HepG2 (cell line): ENCODE measurements at regions not wholly inside any gene's neighbourhood (a gene's known extent, or its start where the extent isn't known, plus 50 kb on each side); places are given as distances from the start of the nearest gene placed in this dataset.

ENCODE experiments used
- ATAC-seq: fragments of 200-7000 bp; cut with Tn5 transposase; 3 replicates; pipeline ENCODE4 v1.9.1; 2020; ENCODE audit warnings: mild to moderate bottlenecking, moderate library complexity
- BruUV-seq: library from RNA; stranded (reverse); fragments of 400-500 nt; replicated peaks from 2 replicates; lab custom pipeline; 2021; lab: Mats Ljungman, UMichigan
- CTCF ChIA-PET: fragments of 300-600 bp; formaldehyde crosslinking; extraction: SDS; loops from one replicate; lab custom pipeline; 2021; ENCODE audit warnings: low total read pairs, inconsistent platforms, low intra/inter-chr PET ratio; lab: Yijun Ruan, JAX
- POLR2A ChIA-PET: fragments of 350-600 bp; sonication (Branson Sonifier 250); formaldehyde crosslinking; loops from one replicate; lab custom pipeline; 2020; ENCODE audit warnings: antibody characterized with exemption, inconsistent platforms; lab: Yijun Ruan, JAX
- DNase-seq: peaks from one replicate; pipeline ENCODE4 v3.0.0-alpha.2; 2015; ENCODE audit warnings: low spot score
- FAIRE-seq: peaks from 3 replicates; lab custom pipeline; 2011; peaks lifted over from hg19 to GRCh38; lab: Jason Lieb, UNC
- H2AFZ ChIP-seq: one replicate; pipeline ENCODE4 v1.6.1; 2011; ENCODE audit warnings: low read length, inconsistent platforms
- H3K27ac ChIP-seq: fragments of 300-600 bp; 3 replicates; pipeline ENCODE4 v1.8.0; 2011; ENCODE audit warnings: mixed run types, mild to moderate bottlenecking, mixed read lengths, low read length, inconsistent platforms; ENCODE audit not compliant: insufficient read depth; ENCODE audit errors: extremely low read length
- H3K27me3 ChIP-seq, 2 experiments: fragments of 200-600 bp in 1 of 2; 2 replicates in 1 of 2; 3 replicates in 1 of 2; pipeline versions ENCODE4 v1.6.0 to v1.8.0; 2011; ENCODE audit warnings: low read length in 2 of 2, mild to moderate bottlenecking in 2 of 2, moderate library complexity in 2 of 2, inconsistent platforms in 1 of 2; ENCODE audit not compliant: insufficient read depth in 2 of 2, control insufficient read depth in 1 of 2
- H3K36me3 ChIP-seq, 2 experiments: fragments of 200-600 bp in 1 of 2; replicated peaks in 1 of 2; 2 replicates in 1 of 2; 3 replicates in 1 of 2; pipeline versions ENCODE4 v1.5.1 to v1.8.0; 2011; ENCODE audit warnings: low read length in 2 of 2, inconsistent platforms in 1 of 2; ENCODE audit not compliant: insufficient read depth in 2 of 2, control insufficient read depth in 1 of 2
- H3K4me1 ChIP-seq: 2 replicates; pipeline ENCODE4 v1.5.1; 2012; ENCODE audit warnings: low read length, inconsistent platforms; ENCODE audit not compliant: insufficient read depth
- H3K4me2 ChIP-seq: 2 replicates; pipeline ENCODE4 v1.6.0; 2011; ENCODE audit warnings: low read depth, low read length, inconsistent platforms
- H3K4me3 ChIP-seq, 3 experiments: fragments of 200-600 bp in 1 of 3; sonication (generic), shearing (Covaris generic) in 1 of 3; replicated peaks in 1 of 3; 2 replicates each; pipeline ENCODE4 v1.5.1; 2011 to 2016; ENCODE audit warnings: low read length in 3 of 3, inconsistent platforms in 2 of 3, low read depth in 2 of 3, mild to moderate bottlenecking in 2 of 3, control low read depth in 1 of 3, mixed read lengths in 1 of 3; ENCODE audit not compliant: insufficient read depth in 1 of 3
- H3K79me2 ChIP-seq: one replicate; pipeline ENCODE4 v1.6.1; 2011; ENCODE audit warnings: low read length, inconsistent platforms; ENCODE audit not compliant: insufficient read depth
- H3K9ac ChIP-seq: 2 replicates; pipeline ENCODE4 v1.6.0; 2011; ENCODE audit warnings: mild to moderate bottlenecking, low read depth, low read length, inconsistent platforms; ENCODE audit not compliant: insufficient read depth
- H3K9me3 ChIP-seq: 2 replicates; pipeline ENCODE4 v1.5.1; 2012; ENCODE audit warnings: mild to moderate bottlenecking, low read length
- H4K20me1 ChIP-seq: 2 replicates; pipeline ENCODE4 v1.6.0; 2011; ENCODE audit warnings: inconsistent platforms, mild to moderate bottlenecking, low read length, moderate library complexity; ENCODE audit not compliant: insufficient read depth
- BRD4 ChIP-seq: sonication (generic); formaldehyde crosslinking; IDR thresholded peaks from 2 replicates; pipeline ENCODE4 v1.4.0; 2020; ENCODE audit warnings: missing genetic modification reagents
- CAMTA2 ChIP-seq: sonication (generic); formaldehyde crosslinking; IDR thresholded peaks from 2 replicates; pipeline ENCODE4 v1.4.0; 2020; ENCODE audit warnings: mild to moderate bottlenecking, missing genetic modification reagents, borderline replicate concordance
- CTCF ChIP-seq: sonication (generic); formaldehyde crosslinking; IDR thresholded peaks from 2 replicates; pipeline ENCODE4 v1.5.0; 2020; ENCODE audit warnings: mild to moderate bottlenecking, missing genetic modification reagents, moderate library complexity
- GZF1 ChIP-seq: sonication (generic); formaldehyde crosslinking; IDR thresholded peaks from 2 replicates; pipeline ENCODE4 v1.5.1; 2020; ENCODE audit warnings: mild to moderate bottlenecking, missing genetic modification reagents
- HNRNPK ChIP-seq: fragments of 200-400 bp; formaldehyde crosslinking; IDR thresholded peaks from 2 replicates; pipeline ENCODE4 v1.6.1; 2018; ENCODE audit warnings: low read length, low read depth, moderate library complexity, mild to moderate bottlenecking; ENCODE audit not compliant: poor library complexity, severe bottlenecking
- MAFF ChIP-seq: IDR thresholded peaks from 2 replicates; pipeline ENCODE4 v1.6.1; 2011; ENCODE audit warnings: low read depth, low read length, improper control_type of control experiment
- PCBP2 ChIP-seq: fragments of 200-400 bp; formaldehyde crosslinking; optimal IDR thresholded peaks from 2 replicates; pipeline ENCODE3; 2018; ENCODE audit warnings: low read length, low read depth; ENCODE audit not compliant: poor library complexity, severe bottlenecking
- TBX2 ChIP-seq: sonication (generic); formaldehyde crosslinking; IDR thresholded peaks from 2 replicates; pipeline ENCODE4 v1.5.0; 2020; ENCODE audit warnings: missing genetic modification reagents, mild to moderate bottlenecking, borderline replicate concordance
- TCF7 ChIP-seq: sonication (generic); IDR thresholded peaks from 2 replicates; pipeline ENCODE4 v1.6.1; 2016; ENCODE audit warnings: antibody characterized with exemption, low read depth
- ZNF121 ChIP-seq: sonication (generic); formaldehyde crosslinking; IDR thresholded peaks from 2 replicates; pipeline ENCODE4 v1.5.0; 2020; ENCODE audit warnings: mild to moderate bottlenecking, missing genetic modification reagents
- ZNF788 ChIP-seq: sonication (generic); formaldehyde crosslinking; IDR thresholded peaks from 2 replicates; pipeline ENCODE4 v1.5.0; 2020; ENCODE audit warnings: mild to moderate bottlenecking, missing genetic modification reagents, borderline replicate concordance
- ZSCAN25 ChIP-seq: sonication (generic); formaldehyde crosslinking; IDR thresholded peaks from 2 replicates; pipeline ENCODE4 v1.8.0; 2022; ENCODE audit warnings: mild to moderate bottlenecking, missing genetic modification reagents
- ZSCAN31 ChIP-seq: sonication (generic); formaldehyde crosslinking; IDR thresholded peaks from 2 replicates; pipeline ENCODE4 v1.5.0; 2020; ENCODE audit warnings: low read depth, mild to moderate bottlenecking, missing genetic modification reagents
- WGBS: methylation state at CpG from one replicate; pipeline ENCODE4 v1.1.6; 2017; ENCODE audit warnings: low lambda C conversion rate; 5-methylcytosine and 5-hydroxymethylcytosine counted together
- in situ Hi-C: cut with HindIII; loops from 2 replicates; pipeline ENCODE4 v1.10.0; 2017; ENCODE audit warnings: low pct_unique_long_range_greater_than_20kb; ENCODE audit not compliant: extremely low pct_ligation_motif_present
- intact Hi-C: fragments of 100-400 bp; cut with micrococcal nuclease; formaldehyde crosslinking; loops from one replicate; pipeline ENCODE4 v1.10.0; 2022; ENCODE audit not compliant: unreplicated experiment
- TF ChIP-seq, protein P1 (sequence below): sonication (generic); formaldehyde crosslinking; IDR thresholded peaks from 2 replicates; pipeline ENCODE4 v1.4.0; 2020; ENCODE audit warnings: missing genetic modification reagents, borderline replicate concordance
- TF ChIP-seq, protein P2 (sequence below): sonication (generic); formaldehyde crosslinking; IDR thresholded peaks from 2 replicates; pipeline ENCODE4 v1.4.0; 2020; ENCODE audit warnings: mild to moderate bottlenecking, missing genetic modification reagents

DNA sequence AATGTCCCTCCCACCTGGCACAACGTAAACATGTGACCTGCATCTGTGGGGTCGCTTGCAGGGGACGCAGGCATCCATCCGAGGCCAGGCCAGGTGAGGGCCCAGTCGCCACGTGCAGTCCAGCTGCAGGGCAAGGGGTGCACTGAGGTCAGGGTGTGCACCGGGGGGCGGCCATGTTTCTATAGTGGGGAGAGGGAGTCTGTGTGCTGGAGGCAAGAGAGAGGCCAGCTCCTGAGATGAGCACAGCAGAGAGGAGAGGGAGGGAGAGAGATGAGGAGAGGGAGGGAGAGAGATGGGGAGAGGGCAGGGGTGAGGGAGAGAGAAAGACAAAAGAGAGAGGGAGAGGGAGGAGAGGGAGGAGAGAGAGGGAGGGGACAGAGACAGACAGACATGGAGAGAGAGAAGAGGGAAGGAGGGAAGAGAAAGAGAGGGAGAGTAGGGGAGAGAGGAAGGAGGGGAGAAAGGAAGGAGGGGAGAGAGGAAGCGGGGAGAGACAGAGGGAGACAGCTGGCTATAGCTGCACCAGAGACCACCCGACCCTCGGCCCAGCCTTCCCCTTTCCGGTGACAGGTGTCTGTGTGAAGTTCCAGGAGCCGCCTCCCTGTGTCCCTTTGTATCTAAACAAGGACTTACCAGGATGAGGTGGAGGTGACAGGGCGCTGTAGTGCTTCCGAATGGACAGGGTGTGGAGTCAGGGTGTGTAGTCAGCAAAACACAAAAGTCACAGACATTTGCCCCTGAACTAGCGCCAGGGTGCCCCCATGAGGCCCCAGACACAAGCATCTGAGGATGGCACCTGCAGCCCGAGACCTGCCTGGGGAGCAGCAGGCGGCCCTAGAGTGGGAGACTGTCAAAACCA is 68.7 kb downstream of the ADRA2C start:
- FAIRE-seq (no peak), DNase-seq (peak; percentile 45), ATAC-seq (no peak)
- H3K4me3 ChIP-seq, result no peak overlapping the region
- H3K36me3 ChIP-seq, result no peaks in the 10 kb centered on the region
- no TSS peak for BruUV-seq
- POLR2A ChIA-PET, result interaction anchor here (1.1 to 4.8 kb wide), 7 partner anchors 7 to 53 kb away, joined by 3 to 78 read pairs (median 38); no protein-coding TSS in a partner anchor
- CTCF ChIA-PET, result no interaction called here
- intact Hi-C loops (no loop called here), in situ Hi-C loops (loop anchor here (5.0 kb wide), 1 partner anchor 53 kb away; no protein-coding TSS in a partner anchor)
- H3K9me3 ChIP-seq, result no peaks in the 10 kb centered on the region
- peaks cover 99% of the 10 kb centered on the region for H3K4me1 ChIP-seq
- no peaks in the 10 kb centered on the region for H3K79me2 ChIP-seq
- H3K27ac ChIP-seq, result peak overlapping the region; percentile 95
- no peaks in the 10 kb centered on the region for H3K27me3 ChIP-seq
- no peaks in the 10 kb centered on the region for H4K20me1 ChIP-seq
- peak overlapping the region; percentile 58; the same call in 1 of the 2 replicates for H3K4me2 ChIP-seq
- 80% methylated on average over 15 of the region's 18 CpGs for WGBS
- H3K9ac ChIP-seq, result peak overlapping the region; percentile 81
- no peak overlapping the region for H2AFZ ChIP-seq
- TF ChIP-seq MAFF, result peak; percentile 5; the same call in 1 of the 2 replicates
- TF ChIP-seq CTCF, result peak; percentile 57
- no peak for TF ChIP-seq GZF1 (CRISPR knock-in tag)
- 0 out of 2 replicates have a peak, but pooled peaks have one; percentile 6 for TF ChIP-seq ZNF788 (CRISPR knock-in tag)
- 0 out of 2 replicates have a peak, but pooled peaks have one; percentile 19 for TF ChIP-seq ZSCAN31 (CRISPR knock-in tag)
- peak; percentile 78 for TF ChIP-seq ZSCAN25 (CRISPR knock-in tag)
- TF ChIP-seq HNRNPK, result peak; percentile 59
- TF ChIP-seq, protein P1, sequence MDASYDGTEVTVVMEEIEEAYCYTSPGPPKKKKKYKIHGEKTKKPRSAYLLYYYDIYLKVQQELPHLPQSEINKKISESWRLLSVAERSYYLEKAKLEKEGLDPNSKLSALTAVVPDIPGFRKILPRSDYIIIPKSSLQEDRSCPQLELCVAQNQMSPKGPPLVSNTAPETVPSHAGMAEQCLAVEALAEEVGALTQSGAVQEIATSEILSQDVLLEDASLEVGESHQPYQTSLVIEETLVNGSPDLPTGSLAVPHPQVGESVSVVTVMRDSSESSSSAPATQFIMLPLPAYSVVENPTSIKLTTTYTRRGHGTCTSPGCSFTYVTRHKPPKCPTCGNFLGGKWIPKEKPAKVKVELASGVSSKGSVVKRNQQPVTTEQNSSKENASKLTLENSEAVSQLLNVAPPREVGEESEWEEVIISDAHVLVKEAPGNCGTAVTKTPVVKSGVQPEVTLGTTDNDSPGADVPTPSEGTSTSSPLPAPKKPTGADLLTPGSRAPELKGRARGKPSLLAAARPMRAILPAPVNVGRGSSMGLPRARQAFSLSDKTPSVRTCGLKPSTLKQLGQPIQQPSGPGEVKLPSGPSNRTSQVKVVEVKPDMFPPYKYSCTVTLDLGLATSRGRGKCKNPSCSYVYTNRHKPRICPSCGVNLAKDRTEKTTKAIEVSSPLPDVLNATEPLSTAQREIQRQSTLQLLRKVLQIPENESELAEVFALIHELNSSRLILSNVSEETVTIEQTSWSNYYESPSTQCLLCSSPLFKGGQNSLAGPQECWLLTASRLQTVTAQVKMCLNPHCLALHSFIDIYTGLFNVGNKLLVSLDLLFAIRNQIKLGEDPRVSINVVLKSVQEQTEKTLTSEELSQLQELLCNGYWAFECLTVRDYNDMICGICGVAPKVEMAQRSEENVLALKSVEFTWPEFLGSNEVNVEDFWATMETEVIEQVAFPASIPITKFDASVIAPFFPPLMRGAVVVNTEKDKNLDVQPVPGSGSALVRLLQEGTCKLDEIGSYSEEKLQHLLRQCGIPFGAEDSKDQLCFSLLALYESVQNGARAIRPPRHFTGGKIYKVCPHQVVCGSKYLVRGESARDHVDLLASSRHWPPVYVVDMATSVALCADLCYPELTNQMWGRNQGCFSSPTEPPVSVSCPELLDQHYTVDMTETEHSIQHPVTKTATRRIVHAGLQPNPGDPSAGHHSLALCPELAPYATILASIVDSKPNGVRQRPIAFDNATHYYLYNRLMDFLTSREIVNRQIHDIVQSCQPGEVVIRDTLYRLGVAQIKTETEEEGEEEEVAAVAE (CRISPR knock-in tag), result no peak
- 0 out of 2 replicates have a peak, but pooled peaks have one; percentile 54 for TF ChIP-seq TBX2
- peak; percentile 9; the same call in 1 of the 2 replicates for TF ChIP-seq BRD4 (CRISPR knock-in tag)
- TF ChIP-seq PCBP2, result peak; percentile 82
- TF ChIP-seq ZNF121 (CRISPR knock-in tag), result no peak
- 0 out of 2 replicates have a peak, but pooled peaks have one; percentile 13 for TF ChIP-seq TCF7
- 0 out of 2 replicates have a peak, but pooled peaks have one; percentile 31 for TF ChIP-seq CAMTA2 (CRISPR knock-in tag)
- TF ChIP-seq, protein P2, sequence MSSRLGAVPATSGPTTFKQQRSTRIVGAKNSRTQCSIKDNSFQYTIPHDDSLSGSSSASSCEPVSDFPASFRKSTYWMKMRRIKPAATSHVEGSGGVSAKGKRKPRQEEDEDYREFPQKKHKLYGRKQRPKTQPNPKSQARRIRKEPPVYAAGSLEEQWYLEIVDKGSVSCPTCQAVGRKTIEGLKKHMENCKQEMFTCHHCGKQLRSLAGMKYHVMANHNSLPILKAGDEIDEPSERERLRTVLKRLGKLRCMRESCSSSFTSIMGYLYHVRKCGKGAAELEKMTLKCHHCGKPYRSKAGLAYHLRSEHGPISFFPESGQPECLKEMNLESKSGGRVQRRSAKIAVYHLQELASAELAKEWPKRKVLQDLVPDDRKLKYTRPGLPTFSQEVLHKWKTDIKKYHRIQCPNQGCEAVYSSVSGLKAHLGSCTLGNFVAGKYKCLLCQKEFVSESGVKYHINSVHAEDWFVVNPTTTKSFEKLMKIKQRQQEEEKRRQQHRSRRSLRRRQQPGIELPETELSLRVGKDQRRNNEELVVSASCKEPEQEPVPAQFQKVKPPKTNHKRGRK, result peak; percentile 17; the same call in 1 of the 2 replicates
